ENCODE measurements at regions not wholly inside any gene's neighbourhood (a gene's known extent, or its start where the extent isn't known, plus 50 kb on each side); places are given as distances from the start of the nearest gene placed in this dataset.

- no peak for DNase-seq
These were observed 187.9 kb upstream of the PDE5A start for GRCh38 chr4:119816473-119816872.

GRCh38 chr4:119810001-119810400 lies 181.4 kb upstream of the PDE5A start:
- DNase-seq = no peak

GRCh38 chr4:119804404-119804803 lies 175.8 kb upstream of the PDE5A start:
- no peak for DNase-seq

GRCh38 chr4:119797238-119797894 lies 168.8 kb upstream of the PDE5A start:
- no peak for DNase-seq

- no peak for DNase-seq
These were observed 167.5 kb upstream of the PDE5A start for GRCh38 chr4:119795986-119796578.

- DNase-seq = no peak
These were observed 166.1 kb upstream of the PDE5A start for GRCh38 chr4:119794681-119795080.

GRCh38 chr4:119794113-119794512 lies 165.5 kb upstream of the PDE5A start:
- no peak for DNase-seq

- no peak for DNase-seq
These were observed 160.0 kb upstream of the PDE5A start for GRCh38 chr4:119788349-119789266.

- no peak for DNase-seq
These were observed 157.4 kb upstream of the PDE5A start for GRCh38 chr4:119785963-119786362.

- DNase-seq = no peak
These were observed 154.8 kb upstream of the PDE5A start for GRCh38 chr4:119783189-119783983.

GRCh38 chr4:119781044-119781443 lies 152.4 kb upstream of the PDE5A start:
- no peak for DNase-seq

GRCh38 chr4:119774840-119775239 lies 146.2 kb upstream of the PDE5A start:
- no peak for DNase-seq

- DNase-seq = no peak
These were observed 137.3 kb upstream of the PDE5A start for GRCh38 chr4:119765951-119766350.

GRCh38 chr4:119765469-119765868 lies 136.9 kb upstream of the PDE5A start:
- DNase-seq = no peak

GRCh38 chr4:119763386-119763785 lies 134.8 kb upstream of the PDE5A start:
- no peak for DNase-seq

- no peak for DNase-seq
These were observed 127.0 kb upstream of the PDE5A start for GRCh38 chr4:119755599-119755998.

GRCh38 chr4:119752936-119753335 lies 124.3 kb upstream of the PDE5A start:
- DNase-seq = no peak

GRCh38 chr4:119750771-119751170 lies 122.2 kb upstream of the PDE5A start:
- DNase-seq = no peak

- DNase-seq = no peak
These were observed 121.4 kb upstream of the PDE5A start for GRCh38 chr4:119750048-119750447.

GRCh38 chr4:119748853-119749252 lies 120.2 kb upstream of the PDE5A start:
- no peak for DNase-seq

GRCh38 chr4:119746951-119747350 lies 118.3 kb upstream of the PDE5A start:
- no peak for DNase-seq

- DNase-seq = no peak
These were observed 116.7 kb upstream of the PDE5A start for GRCh38 chr4:119745351-119745750.

- no peak for DNase-seq
These were observed 116.0 kb upstream of the PDE5A start for GRCh38 chr4:119744580-119744979.

Measured in amniotic stem cell (primary cell).